Endothelial cell of umbilical vein (primary cell): ENCODE measurements at regions not wholly inside any gene's neighbourhood (a gene's known extent, or its start where the extent isn't known, plus 50 kb on each side); places are given as distances from the start of the nearest gene placed in this dataset.

Experiments used
- BruUV-seq: library from RNA; stranded (reverse); fragments of 400-500 nt; replicated peaks from 2 replicates; lab custom pipeline; 2021; lab: Mats Ljungman, UMichigan
- CTCF ChIA-PET: fragments of 300-600, 350-600 bp; sonication (Branson Sonifier 250); formaldehyde crosslinking; loops from one replicate; lab custom pipeline; 2021; ENCODE audit warnings: antibody characterized with exemption, inconsistent platforms; lab: Charles Lee
- POLR2A ChIA-PET: fragments of 300-600, 350-600 bp; sonication (Branson Sonifier 250); formaldehyde crosslinking; loops from one replicate; lab custom pipeline; 2021; ENCODE audit warnings: antibody characterized with exemption, inconsistent platforms; lab: Charles Lee
- DNase-seq: peaks from one replicate; pipeline ENCODE4 v3.0.0-alpha.2; 2011; ENCODE audit warnings: low read depth, low spot score
- FAIRE-seq: peaks from 2 replicates; lab custom pipeline; 2011; peaks lifted over from hg19 to GRCh38; lab: Jason Lieb, UNC
- H2AFZ ChIP-seq: 2 replicates; pipeline ENCODE4 v1.6.0; 2012; ENCODE audit warnings: low read depth, low read length, control low read depth, inconsistent platforms
- H3K27ac ChIP-seq: 2 replicates; pipeline ENCODE4 v1.5.1; 2011; ENCODE audit warnings: low read depth, mild to moderate bottlenecking, control low read depth, low read length, moderate library complexity; ENCODE audit not compliant: insufficient read depth
- H3K27me3 ChIP-seq, 2 experiments: 2 replicates each; pipeline versions ENCODE4 v1.6.0 to v1.6.1; 2011; ENCODE audit warnings: low read length in 2 of 2, mixed read lengths in 1 of 2; ENCODE audit not compliant: control insufficient read depth in 2 of 2, insufficient read depth in 2 of 2
- H3K36me3 ChIP-seq, 2 experiments: 2 replicates in 1 of 2; 3 replicates in 1 of 2; pipeline ENCODE4 v1.5.1; 2011; ENCODE audit warnings: low read length in 2 of 2, mild to moderate bottlenecking in 1 of 2, moderate library complexity in 1 of 2; ENCODE audit not compliant: control insufficient read depth in 2 of 2, insufficient read depth in 2 of 2; ENCODE audit errors: extremely low read depth in 1 of 2
- H3K4me1 ChIP-seq: 3 replicates; pipeline ENCODE4 v1.5.1; 2011; ENCODE audit warnings: mild to moderate bottlenecking, low read length; ENCODE audit not compliant: control insufficient read depth, insufficient read depth; ENCODE audit errors: extremely low read depth
- H3K4me2 ChIP-seq: 2 replicates; pipeline ENCODE4 v1.6.1; 2011; ENCODE audit warnings: low read length, control low read depth, mixed read lengths; ENCODE audit not compliant: insufficient read depth
- H3K4me3 ChIP-seq, 3 experiments: fragments of 200-600 bp in 1 of 3; sonication (generic), shearing (Covaris generic) in 1 of 3; replicated peaks in 1 of 3; 2 replicates each; pipeline ENCODE4 v1.5.1; 2011 to 2016; ENCODE audit warnings: control low read depth in 3 of 3, low read length in 3 of 3, mild to moderate bottlenecking in 2 of 3, inconsistent platforms in 1 of 3, low read depth in 1 of 3, moderate library complexity in 1 of 3; ENCODE audit not compliant: insufficient read depth in 1 of 3
- H3K79me2 ChIP-seq: 2 replicates; pipeline ENCODE4 v1.6.0; 2012; ENCODE audit warnings: low read length, inconsistent platforms; ENCODE audit not compliant: control insufficient read depth, insufficient read depth
- H3K9ac ChIP-seq: replicated peaks from 2 replicates; pipeline ENCODE3; 2011; ENCODE audit warnings: low read length, control low read depth; ENCODE audit not compliant: insufficient read depth; ENCODE audit errors: extremely low read depth
- H3K9me1 ChIP-seq: replicated peaks from 3 replicates; pipeline ENCODE4 v1.6.0; 2011; ENCODE audit warnings: mild to moderate bottlenecking, low read length; ENCODE audit not compliant: control insufficient read depth, insufficient read depth; ENCODE audit errors: extremely low read depth
- H3K9me3 ChIP-seq: replicated peaks from 2 replicates; pipeline ENCODE4 v1.5.1; 2012; ENCODE audit warnings: low read length, inconsistent platforms; ENCODE audit not compliant: control insufficient read depth, insufficient read depth
- H4K20me1 ChIP-seq: replicated peaks from 2 replicates; pipeline ENCODE3; 2011; ENCODE audit warnings: mild to moderate bottlenecking, low read length; ENCODE audit not compliant: control insufficient read depth, insufficient read depth; ENCODE audit errors: extremely low read depth
- EZH2 ChIP-seq: IDR thresholded peaks from 2 replicates; pipeline ENCODE4 v1.6.1; 2012; ENCODE audit warnings: borderline replicate concordance, low read depth, mild to moderate bottlenecking, moderate library complexity, low read length, inconsistent platforms; ENCODE audit not compliant: severe bottlenecking
- FOS ChIP-seq: IDR thresholded peaks from 2 replicates; pipeline ENCODE4 v1.6.1; 2011; ENCODE audit warnings: mild to moderate bottlenecking, low read length, moderate library complexity, borderline replicate concordance; ENCODE audit not compliant: insufficient read depth
- GATA2 ChIP-seq: IDR thresholded peaks from 2 replicates; pipeline ENCODE4 v1.7.0; 2011; ENCODE audit warnings: low read depth, mild to moderate bottlenecking, moderate library complexity, mixed read lengths, low read length; ENCODE audit not compliant: insufficient read length, insufficient read depth
- JUN ChIP-seq: IDR thresholded peaks from 2 replicates; pipeline ENCODE4 v1.6.1; 2011; ENCODE audit warnings: borderline replicate concordance, low read depth; ENCODE audit not compliant: insufficient read length, insufficient read depth
- MYC ChIP-seq: IDR thresholded peaks from one replicate; pipeline ENCODE4 v1.6.1; 2011; ENCODE audit warnings: mild to moderate bottlenecking, low read depth, low read length
- POLR2A ChIP-seq: IDR thresholded peaks from 2 replicates; pipeline ENCODE4 v1.6.1; 2012; ENCODE audit warnings: low read depth, mild to moderate bottlenecking, control low read depth, low read length
- POLR2AphosphoS5 ChIP-seq: IDR thresholded peaks from 2 replicates; pipeline ENCODE4 v1.6.1; 2012; ENCODE audit warnings: low read depth, mild to moderate bottlenecking, control low read depth, low read length, moderate library complexity; ENCODE audit not compliant: insufficient read depth
- dilution Hi-C: fragments of 300-500 bp; cut with MboI; formaldehyde crosslinking; loops from one replicate; pipeline ENCODE4 v1.15.0; 2019; ENCODE audit warnings: low sequenced_read_pairs; ENCODE audit not compliant: extremely low pct_ligation_motif_present
- intact Hi-C: fragments of 100-400 bp; cut with micrococcal nuclease; formaldehyde crosslinking; loops from one replicate; pipeline ENCODE4 v1.10.0; 2022
- TF ChIP-seq, protein P1 (sequence below): IDR thresholded peaks from 2 replicates; pipeline ENCODE4 v1.6.1; 2011; ENCODE audit not compliant: insufficient read depth, insufficient read length
- TF ChIP-seq, protein P2 (sequence below), 2 donors: IDR thresholded peaks; 1 replicate in 1 of 2; 2 replicates in 1 of 2; pipeline ENCODE4 v1.5.1; 2011; ENCODE audit warnings: low read length in 2 of 2, mild to moderate bottlenecking in 2 of 2, moderate library complexity in 2 of 2, control low read depth in 1 of 2, inconsistent platforms in 1 of 2, low read depth in 1 of 2; ENCODE audit not compliant: insufficient read depth in 1 of 2; ENCODE audit errors: extremely low read depth in 1 of 2

DNA sequence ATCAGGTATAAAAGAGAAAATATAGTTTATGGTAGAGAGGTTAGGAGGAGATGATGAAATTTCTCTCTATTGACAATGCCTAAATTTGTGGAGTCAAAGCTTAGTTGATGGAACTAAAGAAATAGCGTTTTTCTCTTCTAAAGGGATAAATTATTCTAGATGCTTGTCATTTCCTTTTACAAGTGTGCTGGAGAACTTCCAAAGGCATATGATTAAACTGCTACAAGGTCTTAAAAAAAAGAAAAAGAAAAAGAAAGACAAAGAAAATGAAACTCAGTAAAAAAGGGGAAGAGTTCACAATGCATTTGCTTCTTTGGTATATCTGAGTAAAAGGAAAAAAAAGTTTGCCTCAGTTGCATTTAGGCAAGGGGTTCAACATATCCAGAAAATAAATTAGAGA, 499.8 kb upstream of the PTCHD4 start:
- no peaks in the 10 kb centered on the region for H3K79me2 ChIP-seq
- H2AFZ ChIP-seq, result no peak overlapping the region
- dilution Hi-C loops, result no loop called here
- no peak overlapping the region for H3K4me2 ChIP-seq
- POLR2A ChIA-PET, result no interaction called here
- peak; percentile 50 for DNase-seq
- H4K20me1 ChIP-seq, result no peaks in the 10 kb centered on the region
- no peaks in the 10 kb centered on the region for H3K36me3 ChIP-seq
- no peak for TF ChIP-seq POLR2A
- no peak for TF ChIP-seq JUN
- TF ChIP-seq FOS, result no peak
- no peak for TF ChIP-seq POLR2AphosphoS5
- TF ChIP-seq EZH2, result no peak
- TF ChIP-seq, protein P1, sequence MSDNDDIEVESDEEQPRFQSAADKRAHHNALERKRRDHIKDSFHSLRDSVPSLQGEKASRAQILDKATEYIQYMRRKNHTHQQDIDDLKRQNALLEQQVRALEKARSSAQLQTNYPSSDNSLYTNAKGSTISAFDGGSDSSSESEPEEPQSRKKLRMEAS, result no peak
- TF ChIP-seq MYC, result no peak
- TF ChIP-seq, protein P2, sequence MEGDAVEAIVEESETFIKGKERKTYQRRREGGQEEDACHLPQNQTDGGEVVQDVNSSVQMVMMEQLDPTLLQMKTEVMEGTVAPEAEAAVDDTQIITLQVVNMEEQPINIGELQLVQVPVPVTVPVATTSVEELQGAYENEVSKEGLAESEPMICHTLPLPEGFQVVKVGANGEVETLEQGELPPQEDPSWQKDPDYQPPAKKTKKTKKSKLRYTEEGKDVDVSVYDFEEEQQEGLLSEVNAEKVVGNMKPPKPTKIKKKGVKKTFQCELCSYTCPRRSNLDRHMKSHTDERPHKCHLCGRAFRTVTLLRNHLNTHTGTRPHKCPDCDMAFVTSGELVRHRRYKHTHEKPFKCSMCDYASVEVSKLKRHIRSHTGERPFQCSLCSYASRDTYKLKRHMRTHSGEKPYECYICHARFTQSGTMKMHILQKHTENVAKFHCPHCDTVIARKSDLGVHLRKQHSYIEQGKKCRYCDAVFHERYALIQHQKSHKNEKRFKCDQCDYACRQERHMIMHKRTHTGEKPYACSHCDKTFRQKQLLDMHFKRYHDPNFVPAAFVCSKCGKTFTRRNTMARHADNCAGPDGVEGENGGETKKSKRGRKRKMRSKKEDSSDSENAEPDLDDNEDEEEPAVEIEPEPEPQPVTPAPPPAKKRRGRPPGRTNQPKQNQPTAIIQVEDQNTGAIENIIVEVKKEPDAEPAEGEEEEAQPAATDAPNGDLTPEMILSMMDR (IDR thresholded peaks at IDR 0.05; ENCODE audit: extremely low read depth in 1 of 2, insufficient read depth in 1 of 2, low read depth in 1 of 2, low read length in 2 of 2), result no peak
- TF ChIP-seq GATA2, result no peak
- H3K27me3 ChIP-seq, result no peaks in the 10 kb centered on the region
- H3K4me3 ChIP-seq, result no peak overlapping the region
- H3K9me3 ChIP-seq, result no peaks in the 10 kb centered on the region
- no peaks in the 10 kb centered on the region for H3K4me1 ChIP-seq
- no peak for FAIRE-seq
- CTCF ChIA-PET, result interaction anchor here (0.6 kb wide), 1 partner anchor 335 kb away, joined by 3 read pairs; no protein-coding TSS in a partner anchor
- no peak overlapping the region for H3K9ac ChIP-seq
- intact Hi-C loops, result no loop called here
- H3K27ac ChIP-seq, result no peak overlapping the region
- no peaks in the 10 kb centered on the region for H3K9me1 ChIP-seq
- no TSS peak for BruUV-seq
